Transverse colon (tissue), 4 donors: ENCODE measurements at regions not wholly inside any gene's neighbourhood (a gene's known extent, or its start where the extent isn't known, plus 50 kb on each side); places are given as distances from the start of the nearest gene placed in this dataset.

ENCODE experiments used
- DNase-seq: peaks from one replicate; pipeline ENCODE4 v3.0.0-alpha.2; 2019
- H3K27ac ChIP-seq, 4 donors: fragments of 200-600 bp; sonication (generic); 2 replicates each; pipeline ENCODE4 v1.5.1; 2016 to 2018; ENCODE audit warnings: inconsistent platforms in 4 of 4
- H3K27me3 ChIP-seq: fragments of 200-600 bp; sonication (generic); 2 replicates; pipeline ENCODE4 v1.5.1; 2017; ENCODE audit warnings: inconsistent platforms
- H3K36me3 ChIP-seq, 4 donors: fragments of 200-600 bp; sonication (generic); 2 replicates each; pipeline ENCODE4 v1.5.1; 2017 to 2019; ENCODE audit warnings: inconsistent platforms in 4 of 4
- H3K4me1 ChIP-seq, 4 donors: fragments of 200-600 bp; sonication (generic); 2 replicates each; pipeline ENCODE4 v1.5.1; 2017 to 2020; ENCODE audit warnings: inconsistent platforms in 4 of 4
- H3K4me3 ChIP-seq, 4 donors: fragments of 200-600 bp; sonication (generic); 1 replicate in 1 of 4; 2 replicates in 3 of 4; pipeline versions ENCODE4 v1.5.1 to v1.6.1; 2017 to 2019; ENCODE audit warnings: inconsistent platforms in 4 of 4
- H3K9me3 ChIP-seq, 2 donors: fragments of 200-600 bp; sonication (generic); 2 replicates each; pipeline ENCODE4 v1.5.1; 2017 to 2019; ENCODE audit warnings: inconsistent platforms in 2 of 2
- EP300 ChIP-seq: sonication (generic); formaldehyde crosslinking; IDR thresholded peaks from one replicate; pipeline ENCODE4 v1.6.1; 2017; ENCODE audit warnings: antibody characterized with exemption, low read depth
- POLR2A ChIP-seq: fragments of 450-650 bp; IDR thresholded peaks from one replicate; pipeline ENCODE4 v1.6.1; 2016; ENCODE audit warnings: antibody characterized with exemption, mild to moderate bottlenecking, moderate library complexity
- POLR2AphosphoS5 ChIP-seq, 3 donors: sonication (generic); formaldehyde crosslinking; IDR thresholded peaks; one replicate each; pipeline ENCODE4 v1.6.1; 2016; ENCODE audit warnings: antibody characterized with exemption in 3 of 3
- WGBS, 2 donors: methylation state at CpG; one replicate each; pipeline ENCODE4 v1.1.5; 2018; ENCODE audit warnings: low coverage in 1 of 2; 5-methylcytosine and 5-hydroxymethylcytosine counted together
- in situ Hi-C, 4 donors: fragments of 200-750 bp; cut with MboI; loops; one replicate each; pipeline versions ENCODE4 v1.15.0 to v1.15.1; 2017; ENCODE audit warnings: low sequenced_read_pairs in 3 of 4, low pct_ligation_motif_present in 1 of 4, low pct_unique_long_range_greater_than_20kb in 1 of 4
- intact Hi-C: fragments of 100-400 bp; cut with DNase I; formaldehyde crosslinking; loops from one replicate; pipeline ENCODE4 v1.15.1; 2023; ENCODE audit warnings: low total_unique reads
- TF ChIP-seq, protein P1 (sequence below), 5 experiments: fragments of 200-600 bp in 3 of 5; fragments of 450-650 bp in 2 of 5; sonication (generic) in 3 of 5; IDR thresholded peaks; 1 replicate in 2 of 5; 2 replicates in 3 of 5; pipeline ENCODE4 v1.5.1; 2016 to 2017; ENCODE audit warnings: antibody characterized with exemption in 5 of 5, inconsistent platforms in 3 of 5, mild to moderate bottlenecking in 2 of 5, moderate library complexity in 1 of 5

DNA sequence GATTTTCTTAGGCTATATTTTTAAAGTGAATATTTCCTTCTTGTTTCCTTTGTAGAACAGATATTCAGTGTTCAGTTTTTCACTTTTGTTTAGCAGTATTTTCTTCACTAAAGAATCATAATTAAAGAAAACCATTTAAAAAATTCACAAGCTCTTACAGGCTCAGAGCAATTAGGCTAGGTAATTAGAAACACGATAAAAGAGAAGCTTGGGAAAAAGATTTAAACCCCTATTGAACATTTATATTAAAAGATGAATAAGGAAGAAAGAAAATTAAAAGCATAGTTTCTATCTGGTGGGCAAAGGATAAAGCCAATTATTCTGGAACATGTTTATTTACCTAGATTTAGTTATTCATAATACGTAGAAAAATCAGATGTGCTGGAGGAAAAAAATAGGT is 942.6 kb downstream of the PLA2G4A start:
- intact Hi-C loops, result no loop called here
- TF ChIP-seq POLR2AphosphoS5 (IDR thresholded peaks at IDR 0.05), result no peak
- no peak for TF ChIP-seq EP300
- TF ChIP-seq, protein P1, sequence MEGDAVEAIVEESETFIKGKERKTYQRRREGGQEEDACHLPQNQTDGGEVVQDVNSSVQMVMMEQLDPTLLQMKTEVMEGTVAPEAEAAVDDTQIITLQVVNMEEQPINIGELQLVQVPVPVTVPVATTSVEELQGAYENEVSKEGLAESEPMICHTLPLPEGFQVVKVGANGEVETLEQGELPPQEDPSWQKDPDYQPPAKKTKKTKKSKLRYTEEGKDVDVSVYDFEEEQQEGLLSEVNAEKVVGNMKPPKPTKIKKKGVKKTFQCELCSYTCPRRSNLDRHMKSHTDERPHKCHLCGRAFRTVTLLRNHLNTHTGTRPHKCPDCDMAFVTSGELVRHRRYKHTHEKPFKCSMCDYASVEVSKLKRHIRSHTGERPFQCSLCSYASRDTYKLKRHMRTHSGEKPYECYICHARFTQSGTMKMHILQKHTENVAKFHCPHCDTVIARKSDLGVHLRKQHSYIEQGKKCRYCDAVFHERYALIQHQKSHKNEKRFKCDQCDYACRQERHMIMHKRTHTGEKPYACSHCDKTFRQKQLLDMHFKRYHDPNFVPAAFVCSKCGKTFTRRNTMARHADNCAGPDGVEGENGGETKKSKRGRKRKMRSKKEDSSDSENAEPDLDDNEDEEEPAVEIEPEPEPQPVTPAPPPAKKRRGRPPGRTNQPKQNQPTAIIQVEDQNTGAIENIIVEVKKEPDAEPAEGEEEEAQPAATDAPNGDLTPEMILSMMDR (IDR thresholded peaks at IDR 0.05), result no peak
- no peak for TF ChIP-seq POLR2A
- Histone ChIP-seq H3K9me3 (no peaks in the 10 kb centered on the region), H3K4me3 (no peak overlapping the region), H3K27me3 (no peaks in the 10 kb centered on the region), H3K4me1 (no peaks in the 10 kb centered on the region), H3K27ac (no peak overlapping the region), H3K36me3 (no peaks in the 10 kb centered on the region)
- 60 to 77% methylated on average over 2 of the region's 2 CpGs for WGBS, 2 donors
- no peak for DNase-seq
- in situ Hi-C loops, result no loop called here

DNA sequence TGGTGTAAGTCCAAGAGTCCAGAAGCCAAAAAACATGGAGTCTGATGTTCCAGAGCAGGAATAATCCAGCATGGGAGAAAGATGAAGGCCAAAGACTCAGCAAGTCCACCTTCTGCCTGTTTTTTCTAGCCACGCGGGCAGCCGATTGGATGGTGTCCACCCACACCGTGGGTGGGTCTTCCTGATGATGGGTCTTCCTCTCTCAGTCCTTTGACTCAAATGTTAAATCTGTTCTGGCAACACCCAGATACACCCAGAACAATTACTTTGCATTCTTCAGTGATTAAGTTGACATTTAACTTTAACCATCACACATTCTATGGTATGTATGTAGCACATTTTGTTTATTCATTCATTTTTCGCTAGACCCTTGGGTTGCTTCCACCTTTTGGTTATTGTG is 944.4 kb downstream of the PLA2G4A start:
- TF ChIP-seq POLR2A (no peak), EP300 (no peak), POLR2AphosphoS5 (IDR thresholded peaks at IDR 0.05) (no peak)
- TF ChIP-seq, protein P1 (IDR thresholded peaks at IDR 0.05), result no peak
- in situ Hi-C loops, result no loop called here
- WGBS, 2 donors, result 77 to 94% methylated on average over 5 of the region's 5 CpGs
- Histone ChIP-seq H3K27ac (no peak overlapping the region), H3K9me3 (no peaks in the 10 kb centered on the region), H3K4me1 (no peaks in the 10 kb centered on the region), H3K4me3 (no peak overlapping the region), H3K36me3 (no peaks in the 10 kb centered on the region), H3K27me3 (no peaks in the 10 kb centered on the region)
- intact Hi-C loops, result no loop called here
- no peak for DNase-seq

DNA sequence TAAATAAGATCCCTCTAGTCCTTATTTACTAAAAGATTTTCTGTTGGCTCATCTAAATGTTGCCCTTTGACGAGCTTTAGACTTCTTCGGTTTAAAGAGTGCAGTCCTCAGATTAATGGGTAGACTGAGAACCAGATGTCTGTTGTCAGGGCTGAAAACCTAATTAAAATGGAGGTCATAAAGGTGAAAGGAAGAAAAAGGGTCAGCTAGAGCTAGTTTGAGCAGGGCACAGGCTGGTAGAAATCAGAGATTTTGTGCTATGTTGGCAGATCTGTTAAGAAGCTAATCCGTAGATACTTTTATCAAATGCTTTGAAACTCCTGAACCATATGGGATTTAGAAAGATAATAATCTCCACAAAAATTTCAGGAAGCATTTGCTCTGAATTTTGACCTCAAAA is 959.0 kb downstream of the PLA2G4A start:
- H3K27me3 ChIP-seq, result no peaks in the 10 kb centered on the region
- 56 to 72% methylated on average over 3 of the region's 3 CpGs for whole genome bisulfite sequencing, 2 donors
- DNase-seq, result no peak
- H3K36me3 ChIP-seq, result no peaks in the 10 kb centered on the region
- H3K27ac ChIP-seq, result no peak overlapping the region
- intact Hi-C loops, result no loop called here
- no peaks in the 10 kb centered on the region for H3K9me3 ChIP-seq
- no peaks in the 10 kb centered on the region for H3K4me1 ChIP-seq
- no peak overlapping the region for H3K4me3 ChIP-seq
- in situ Hi-C loops, result no loop called here
- TF ChIP-seq EP300 (no peak), POLR2A (no peak), POLR2AphosphoS5 (IDR thresholded peaks at IDR 0.05) (no peak)
- TF ChIP-seq, protein P1 (IDR thresholded peaks at IDR 0.05), result no peak

DNA sequence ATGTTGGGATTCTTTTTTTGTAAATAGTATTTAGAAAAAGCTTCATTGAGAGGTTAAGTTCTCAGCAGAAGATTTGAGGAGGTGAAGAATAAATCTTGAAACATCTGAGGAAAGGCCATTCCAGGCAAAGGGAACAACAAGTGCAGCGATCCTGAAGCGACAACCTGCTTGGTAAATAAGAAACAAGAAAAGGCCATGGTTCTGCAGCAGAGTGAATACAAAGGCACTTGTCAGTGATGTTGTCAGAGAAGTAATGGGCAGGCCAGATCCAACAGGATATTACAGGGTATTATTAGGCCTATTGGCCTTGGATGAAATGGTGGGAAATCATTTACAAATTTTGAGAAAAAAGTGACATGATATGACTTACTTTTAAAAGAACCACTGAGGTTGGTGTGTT is 960.0 kb downstream of the PLA2G4A start:
- Histone ChIP-seq H3K4me1 (no peaks in the 10 kb centered on the region), H3K9me3 (no peaks in the 10 kb centered on the region), H3K27ac (no peak overlapping the region), H3K4me3 (no peak overlapping the region), H3K36me3 (no peaks in the 10 kb centered on the region), H3K27me3 (no peaks in the 10 kb centered on the region)
- TF ChIP-seq, protein P1 (IDR thresholded peaks at IDR 0.05), result no peak
- no peak for TF ChIP-seq POLR2AphosphoS5 (IDR thresholded peaks at IDR 0.05)
- intact Hi-C loops (no loop called here), in situ Hi-C loops (no loop called here)
- DNase-seq, result no peak
- WGBS, 2 donors, result 85 to 91% methylated on average over 2 of the region's 2 CpGs
